ENCODE measurements at regions not wholly inside any gene's neighbourhood (a gene's known extent, or its start where the extent isn't known, plus 50 kb on each side); places are given as distances from the start of the nearest gene placed in this dataset.

GRCh38 chr4:132998585-132999230 lies 150.4 kb upstream of the PCDH10 start:
- no peak for TF ChIP-seq HDAC6 (IDR thresholded peaks at IDR 0.05; ENCODE audit: low read depth, low read length)
- TF ChIP-seq ZBTB8A (CRISPR knock-in tag; IDR thresholded peaks at IDR 0.05; ENCODE audit: borderline replicate concordance, low read depth), result no peak

Data from HepG2 (cell line).